ENCODE measurements at regions not wholly inside any gene's neighbourhood (a gene's known extent, or its start where the extent isn't known, plus 50 kb on each side); places are given as distances from the start of the nearest gene placed in this dataset.

DNA sequence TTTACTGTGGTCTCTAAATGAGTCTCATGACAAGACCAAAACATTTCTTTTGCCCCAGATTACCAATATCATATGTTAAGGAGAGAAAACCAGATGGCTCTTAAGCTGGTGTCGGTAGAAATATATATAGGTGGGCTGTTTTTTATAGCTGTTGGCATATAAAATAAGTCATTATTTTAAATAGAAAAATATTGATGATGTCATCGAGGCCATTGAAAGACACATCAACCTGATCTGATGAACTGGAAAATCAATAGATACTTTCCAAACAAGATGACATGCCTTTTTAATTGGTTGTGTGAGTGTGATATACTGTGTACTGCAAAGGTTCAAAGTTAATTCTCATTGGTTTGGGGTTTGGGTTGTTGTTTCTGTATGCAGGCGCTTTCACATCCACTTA lies 617.3 kb downstream of the CCDC171 start:
- WGBS, 2 donors = 91 to 92% methylated on average over 3 of the region's 3 CpGs
- DNase-seq (ENCODE audit: low spot score in 2 of 2) = no peak
- Histone ChIP-seq H3K4me1 (no peaks in the 10 kb centered on the region), H3K27ac (no peak overlapping the region), H3K27me3 (no peaks in the 10 kb centered on the region), H3K4me3 (no peak overlapping the region), H3K36me3 (no peaks in the 10 kb centered on the region), H3K9me3 (no peaks in the 10 kb centered on the region)
- no peak for TF ChIP-seq POLR2A (IDR thresholded peaks at IDR 0.05)
- no peak for TF ChIP-seq EP300 (IDR thresholded peaks at IDR 0.05)
- TF ChIP-seq, protein P1, sequence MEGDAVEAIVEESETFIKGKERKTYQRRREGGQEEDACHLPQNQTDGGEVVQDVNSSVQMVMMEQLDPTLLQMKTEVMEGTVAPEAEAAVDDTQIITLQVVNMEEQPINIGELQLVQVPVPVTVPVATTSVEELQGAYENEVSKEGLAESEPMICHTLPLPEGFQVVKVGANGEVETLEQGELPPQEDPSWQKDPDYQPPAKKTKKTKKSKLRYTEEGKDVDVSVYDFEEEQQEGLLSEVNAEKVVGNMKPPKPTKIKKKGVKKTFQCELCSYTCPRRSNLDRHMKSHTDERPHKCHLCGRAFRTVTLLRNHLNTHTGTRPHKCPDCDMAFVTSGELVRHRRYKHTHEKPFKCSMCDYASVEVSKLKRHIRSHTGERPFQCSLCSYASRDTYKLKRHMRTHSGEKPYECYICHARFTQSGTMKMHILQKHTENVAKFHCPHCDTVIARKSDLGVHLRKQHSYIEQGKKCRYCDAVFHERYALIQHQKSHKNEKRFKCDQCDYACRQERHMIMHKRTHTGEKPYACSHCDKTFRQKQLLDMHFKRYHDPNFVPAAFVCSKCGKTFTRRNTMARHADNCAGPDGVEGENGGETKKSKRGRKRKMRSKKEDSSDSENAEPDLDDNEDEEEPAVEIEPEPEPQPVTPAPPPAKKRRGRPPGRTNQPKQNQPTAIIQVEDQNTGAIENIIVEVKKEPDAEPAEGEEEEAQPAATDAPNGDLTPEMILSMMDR (IDR thresholded peaks at IDR 0.05) = no peak

DNA sequence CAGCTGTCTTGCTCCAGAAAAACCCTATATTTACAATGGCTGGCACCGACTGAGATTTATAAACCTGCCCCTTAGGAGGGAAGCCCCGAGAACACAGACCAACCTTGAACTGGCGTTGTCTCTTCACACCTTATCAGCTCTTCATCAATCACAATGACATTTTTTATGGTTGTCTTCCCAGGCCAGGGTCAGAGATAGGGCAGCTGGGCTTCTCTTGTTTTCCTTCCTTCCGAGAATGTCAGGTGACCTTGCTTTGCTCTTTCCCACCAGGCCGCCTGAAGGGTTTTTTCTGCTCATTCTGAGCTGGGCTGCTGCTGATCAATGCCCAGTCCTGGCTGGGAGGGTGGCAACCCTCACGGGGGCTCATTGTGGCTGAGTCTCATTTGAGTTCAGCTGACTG lies 619.1 kb downstream of the CCDC171 start:
- WGBS, 2 donors = 44 to 49% methylated on average over 6 of the region's 6 CpGs
- H3K27ac ChIP-seq = no peak overlapping the region
- H3K9me3 ChIP-seq = no peaks in the 10 kb centered on the region
- DNase-seq (ENCODE audit: low spot score in 2 of 2) = no peak
- peaks cover 0 to 3% (median 0%) of the 10 kb centered on the region in 4 donors for H3K4me1 ChIP-seq
- H3K27me3 ChIP-seq = no peaks in the 10 kb centered on the region
- H3K4me3 ChIP-seq = no peak overlapping the region
- no peaks in the 10 kb centered on the region for H3K36me3 ChIP-seq
- no peak for TF ChIP-seq POLR2A (IDR thresholded peaks at IDR 0.05)
- TF ChIP-seq EP300 (IDR thresholded peaks at IDR 0.05) = no peak
- TF ChIP-seq, protein P1 (IDR thresholded peaks at IDR 0.05) = no peak

DNA sequence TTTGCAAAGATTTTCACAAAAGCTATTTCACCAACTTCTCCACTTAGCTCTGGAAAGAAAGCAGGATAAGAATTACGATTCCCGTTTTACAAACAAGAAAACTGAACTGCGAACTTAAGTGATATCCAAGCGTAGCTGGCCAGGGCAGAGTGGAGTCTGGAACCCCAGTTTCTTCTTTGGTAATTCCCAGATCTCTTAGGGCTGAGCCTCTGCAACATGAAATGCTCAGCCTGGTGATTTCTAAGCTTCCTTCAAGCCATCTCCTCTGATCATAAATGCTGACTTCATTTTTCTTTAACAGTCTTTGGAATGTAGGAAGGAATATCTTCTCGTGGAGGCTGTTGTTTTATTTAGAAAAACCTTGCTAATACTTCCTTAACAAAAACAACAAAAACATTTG lies 620.0 kb downstream of the CCDC171 start:
- H3K36me3 ChIP-seq = no peaks in the 10 kb centered on the region
- H3K9me3 ChIP-seq = no peaks in the 10 kb centered on the region
- DNase-seq (ENCODE audit: low spot score in 2 of 2) = no peak
- H3K27me3 ChIP-seq = no peaks in the 10 kb centered on the region
- WGBS, 2 donors = 49 to 53% methylated on average over 5 of the region's 5 CpGs
- H3K4me3 ChIP-seq = no peak overlapping the region
- no peak overlapping the region for H3K27ac ChIP-seq
- TF ChIP-seq POLR2A (IDR thresholded peaks at IDR 0.05) (no peak), EP300 (IDR thresholded peaks at IDR 0.05) (no peak)
- TF ChIP-seq, protein P1 (IDR thresholded peaks at IDR 0.05) = no peak
- peaks cover 0 to 3% (median 0%) of the 10 kb centered on the region in 4 donors for H3K4me1 ChIP-seq

DNA sequence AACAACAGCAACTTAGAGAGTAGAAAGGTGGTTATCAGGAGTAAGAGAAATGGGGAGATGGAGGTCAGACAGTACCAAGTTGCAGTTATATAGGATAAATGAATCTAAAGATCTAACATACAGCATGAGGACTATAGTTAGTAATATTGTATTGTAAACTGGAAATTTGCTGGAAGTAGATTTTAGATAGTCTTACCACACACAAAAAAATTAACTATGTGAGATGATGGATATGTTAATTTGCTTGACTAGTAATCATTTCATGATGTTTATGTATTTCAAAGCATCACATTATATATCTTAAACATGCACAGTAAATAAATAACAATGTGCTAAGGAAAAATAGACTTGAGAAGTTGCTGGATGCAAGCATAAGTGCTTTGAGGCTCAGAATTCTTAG lies 622.1 kb downstream of the CCDC171 start:
- H3K27me3 ChIP-seq = no peaks in the 10 kb centered on the region
- H3K9me3 ChIP-seq = no peaks in the 10 kb centered on the region
- no peaks in the 10 kb centered on the region for H3K36me3 ChIP-seq
- peaks cover 0 to 3% (median 0%) of the 10 kb centered on the region in 4 donors for H3K4me1 ChIP-seq
- no peak overlapping the region for H3K27ac ChIP-seq
- no peak for DNase-seq (ENCODE audit: low spot score in 2 of 2)
- H3K4me3 ChIP-seq = no peak overlapping the region
- TF ChIP-seq EP300 (IDR thresholded peaks at IDR 0.05) (no peak), POLR2A (IDR thresholded peaks at IDR 0.05) (no peak)
- TF ChIP-seq, protein P1 (IDR thresholded peaks at IDR 0.05) = no peak

DNA sequence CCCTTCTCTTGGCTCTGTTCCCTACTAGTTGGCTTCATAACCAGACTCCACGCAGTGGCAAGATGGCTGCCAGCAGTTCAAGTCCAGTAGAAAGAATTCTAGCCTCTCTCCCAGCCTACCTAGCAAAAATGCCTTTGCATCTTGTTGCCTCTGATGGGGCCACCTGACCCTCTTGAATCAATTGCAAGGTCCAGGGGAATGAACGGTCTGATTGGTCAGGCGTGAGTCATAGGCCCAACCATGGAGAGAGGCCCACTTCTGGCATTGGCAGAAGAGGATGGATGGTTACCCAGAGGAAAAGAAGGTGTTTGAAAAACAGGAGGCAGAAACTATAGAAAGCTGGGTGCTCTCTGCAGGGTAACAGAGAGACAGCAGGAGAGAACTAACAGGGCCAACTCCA lies 622.6 kb downstream of the CCDC171 start:
- Histone ChIP-seq H3K4me3 (no peak overlapping the region), H3K4me1 (peaks cover 0 to 3% (median 0%) of the 10 kb centered on the region in 4 donors), H3K9me3 (no peaks in the 10 kb centered on the region), H3K36me3 (no peaks in the 10 kb centered on the region), H3K27me3 (no peaks in the 10 kb centered on the region), H3K27ac (no peak overlapping the region)
- TF ChIP-seq, protein P1 (IDR thresholded peaks at IDR 0.05) = no peak
- TF ChIP-seq POLR2A (IDR thresholded peaks at IDR 0.05) (no peak), EP300 (IDR thresholded peaks at IDR 0.05) (no peak)
- DNase-seq (ENCODE audit: low spot score in 2 of 2) = no peak
- WGBS, 2 donors = 84 to 92% methylated on average over 3 of the region's 3 CpGs

Measured in tibial nerve (tissue), 4 donors.